Colonic mucosa (tissue), 4 donors: ENCODE measurements at regions not wholly inside any gene's neighbourhood (a gene's known extent, or its start where the extent isn't known, plus 50 kb on each side); places are given as distances from the start of the nearest gene placed in this dataset.

ENCODE experiments used
- DNase-seq: peaks from one replicate; pipeline ENCODE4 v3.0.0-alpha.2; 2020
- H3K27ac ChIP-seq: fragments of 200-600 bp; one replicate; pipeline ENCODE4 v1.8.0; 2021
- H3K27me3 ChIP-seq: fragments of 200-600 bp; one replicate; pipeline ENCODE4 v1.8.0; 2021
- H3K36me3 ChIP-seq: fragments of 200-600 bp; one replicate; pipeline ENCODE4 v1.8.0; 2021
- H3K4me1 ChIP-seq: fragments of 200-600 bp; one replicate; pipeline ENCODE4 v1.8.0; 2021; ENCODE audit warnings: mild to moderate bottlenecking
- H3K4me3 ChIP-seq: fragments of 200-600 bp; one replicate; pipeline ENCODE4 v1.8.0; 2021
- H3K9ac ChIP-seq, 2 donors: one replicate each; pipeline ENCODE4 v1.7.0; 2013; ENCODE audit warnings: control low read depth in 2 of 2, low read depth in 2 of 2, low read length in 2 of 2
- H3K9me3 ChIP-seq: fragments of 200-600 bp; one replicate; pipeline ENCODE4 v1.8.0; 2021
- CTCF ChIP-seq: fragments of 200-600 bp; IDR thresholded peaks from one replicate; pipeline ENCODE4 v1.8.0; 2022; ENCODE audit warnings: antibody characterized with exemption, mild to moderate bottlenecking
- intact Hi-C: fragments of 100-400 bp; cut with DNase I; formaldehyde crosslinking; loops from one replicate; pipeline ENCODE4 v1.14.1; 2022
- donor health status: healthy.
- donor health status: DM: no; HTN: no; CAD: no.
- donor health status: DM: no; HTN: no; CAD: no.

GRCh38 chr9:115300116-115300515 is 182.2 kb upstream of the TNC start:
- intact Hi-C loops, result no loop called here

GRCh38 chr9:115300874-115301273 is 182.9 kb upstream of the TNC start:
- Histone ChIP-seq H3K27me3 (no peaks in the 10 kb centered on the region), H3K36me3 (no peaks in the 10 kb centered on the region), H3K27ac (no peak overlapping the region), H3K4me1 (no peaks in the 10 kb centered on the region), H3K4me3 (no peak overlapping the region), H3K9me3 (no peaks in the 10 kb centered on the region), H3K9ac (no peak overlapping the region)
- no peak for TF ChIP-seq CTCF
- no peak for DNase-seq
- intact Hi-C loops, result no loop called here

More at GRCh38 chr9:115300116-115300515, 182.2 kb upstream of the TNC start:
- no peak overlapping the region for H3K9ac ChIP-seq
- no peaks in the 10 kb centered on the region for H3K4me1 ChIP-seq
- no peak for DNase-seq
- no peak overlapping the region for H3K27ac ChIP-seq
- H3K36me3 ChIP-seq, result no peaks in the 10 kb centered on the region
- no peaks in the 10 kb centered on the region for H3K9me3 ChIP-seq
- no peaks in the 10 kb centered on the region for H3K27me3 ChIP-seq
- no peak overlapping the region for H3K4me3 ChIP-seq
- TF ChIP-seq CTCF, result no peak

GRCh38 chr9:115301581-115301980 is 183.6 kb upstream of the TNC start:
- Histone ChIP-seq H3K27me3 (no peaks in the 10 kb centered on the region), H3K27ac (no peak overlapping the region), H3K9ac (no peak overlapping the region), H3K4me3 (no peak overlapping the region), H3K9me3 (no peaks in the 10 kb centered on the region), H3K36me3 (no peaks in the 10 kb centered on the region), H3K4me1 (no peaks in the 10 kb centered on the region)
- no peak for TF ChIP-seq CTCF
- DNase-seq, result no peak
- intact Hi-C loops, result no loop called here

- intact Hi-C loops, result no loop called here
- no peak overlapping the region for H3K9ac ChIP-seq
- no peak for TF ChIP-seq CTCF
Measured at GRCh38 chr9:115305543-115305942, 187.6 kb upstream of the TNC start.

GRCh38 chr9:115306865-115307264 is 188.9 kb upstream of the TNC start:
- intact Hi-C loops, result no loop called here
- Histone ChIP-seq H3K27me3 (no peaks in the 10 kb centered on the region), H3K4me3 (no peak overlapping the region), H3K4me1 (no peaks in the 10 kb centered on the region), H3K36me3 (no peaks in the 10 kb centered on the region), H3K9me3 (no peaks in the 10 kb centered on the region), H3K9ac (no peak overlapping the region), H3K27ac (no peak overlapping the region)
- no peak for TF ChIP-seq CTCF
- DNase-seq, result no peak

More at GRCh38 chr9:115305543-115305942, 187.6 kb upstream of the TNC start:
- Histone ChIP-seq H3K27ac (no peak overlapping the region), H3K27me3 (no peaks in the 10 kb centered on the region), H3K4me1 (no peaks in the 10 kb centered on the region), H3K9me3 (no peaks in the 10 kb centered on the region), H3K36me3 (no peaks in the 10 kb centered on the region), H3K4me3 (no peak overlapping the region)
- DNase-seq, result no peak

GRCh38 chr9:115313545-115313944 is 195.6 kb upstream of the TNC start:
- Histone ChIP-seq H3K9ac (no peak overlapping the region), H3K9me3 (no peaks in the 10 kb centered on the region), H3K27ac (no peak overlapping the region), H3K4me3 (no peak overlapping the region), H3K27me3 (no peaks in the 10 kb centered on the region), H3K36me3 (no peaks in the 10 kb centered on the region), H3K4me1 (no peaks in the 10 kb centered on the region)
- no peak for TF ChIP-seq CTCF
- DNase-seq, result no peak
- intact Hi-C loops, result no loop called here
